GM23338 (cell line): ENCODE measurements at regions not wholly inside any gene's neighbourhood (a gene's known extent, or its start where the extent isn't known, plus 50 kb on each side); places are given as distances from the start of the nearest gene placed in this dataset.

ENCODE experiments used
- CTCF ChIP-seq, 2 experiments: fragments of 200-600 bp in 1 of 2; sonication (generic) in 1 of 2; conservative IDR thresholded peaks; 2 replicates each; pipeline versions ENCODE4 v1.5.1 to v1.6.1; 2016 to 2017; ENCODE audit warnings: antibody characterized with exemption in 2 of 2, low read depth in 2 of 2, mild to moderate bottlenecking in 2 of 2, moderate library complexity in 1 of 2
- EZH2 ChIP-seq: fragments of 200-600 bp; sonication (generic); IDR thresholded peaks from one replicate; pipeline ENCODE4 v1.8.0; 2017; ENCODE audit warnings: antibody characterized with exemption, mild to moderate bottlenecking, low read depth; ENCODE audit not compliant: unreplicated experiment
- EZH2phosphoT487 ChIP-seq: fragments of 200-600 bp; sonication (generic); IDR thresholded peaks from one replicate; pipeline ENCODE4 v1.8.1; 2018; ENCODE audit warnings: antibody characterized with exemption; ENCODE audit not compliant: unreplicated experiment
- POLR2AphosphoS5 ChIP-seq: IDR thresholded peaks from 2 replicates; pipeline ENCODE4 v1.6.1; 2016; ENCODE audit warnings: antibody characterized with exemption, low read depth
- REST ChIP-seq: IDR thresholded peaks from one replicate; pipeline ENCODE4 v1.6.1; 2018; ENCODE audit warnings: antibody characterized with exemption; ENCODE audit not compliant: unreplicated experiment
- STAT1 ChIP-seq: IDR thresholded peaks from one replicate; pipeline ENCODE4 v1.6.1; 2016; ENCODE audit warnings: antibody characterized with exemption; ENCODE audit not compliant: unreplicated experiment
- ZNF331 ChIP-seq: fragments of 250-450 bp; sonication (Bioruptor Pico); IDR thresholded peaks from 2 replicates; pipeline ENCODE4 v1.5.0; 2020; ENCODE audit warnings: low read depth, mild to moderate bottlenecking, moderate library complexity

GRCh38 chr4:151527699-151528098 is 118.7 kb downstream of the FHIP1A start:
- TF ChIP-seq REST: no peak
- TF ChIP-seq CTCF (conservative IDR thresholded peaks at IDR 0.05; ENCODE audit: low read depth in 2 of 2): no peak
- no peak for TF ChIP-seq POLR2AphosphoS5
- no peak for TF ChIP-seq EZH2
- no peak for TF ChIP-seq STAT1
- TF ChIP-seq ZNF331 (CRISPR knock-in tag): no peak
- TF ChIP-seq EZH2phosphoT487: no peak
